HepG2 (cell line): ENCODE measurements at regions not wholly inside any gene's neighbourhood (a gene's known extent, or its start where the extent isn't known, plus 50 kb on each side); places are given as distances from the start of the nearest gene placed in this dataset.

ENCODE experiments used
- EP300 ChIP-seq, 3 experiments: sonication (generic) in 1 of 3; formaldehyde crosslinking in 1 of 3; IDR thresholded peaks; 2 replicates each; pipeline versions ENCODE4 v1.5.1 to v1.6.1; 2011 to 2020; ENCODE audit warnings: low read depth in 2 of 3, low read length in 2 of 3, borderline replicate concordance in 1 of 3, improper control_type of control experiment in 1 of 3, mild to moderate bottlenecking in 1 of 3, missing genetic modification reagents in 1 of 3, moderate library complexity in 1 of 3
- KLF15 ChIP-seq: sonication (generic); formaldehyde crosslinking; IDR thresholded peaks from 2 replicates; pipeline ENCODE4 v1.8.1; 2023; ENCODE audit warnings: borderline replicate concordance, mild to moderate bottlenecking, inconsistent platforms, missing genetic modification reagents, mixed read lengths
- MAZ ChIP-seq, 2 experiments: sonication (generic) in 1 of 2; formaldehyde crosslinking in 1 of 2; IDR thresholded peaks; 2 replicates each; pipeline versions ENCODE4 v1.5.0 to v1.6.1; 2012 to 2020; ENCODE audit warnings: low read depth in 2 of 2, mild to moderate bottlenecking in 2 of 2, borderline replicate concordance in 1 of 2, improper control_type of control experiment in 1 of 2, low read length in 1 of 2, missing genetic modification reagents in 1 of 2, moderate library complexity in 1 of 2
- SP1 ChIP-seq, 2 experiments: fragments of 450-650 bp in 1 of 2; sonication (generic) in 1 of 2; formaldehyde crosslinking in 1 of 2; IDR thresholded peaks; 2 replicates each; pipeline versions ENCODE4 v1.4.0 to v1.6.1; 2016 to 2020; ENCODE audit warnings: missing genetic modification reagents in 1 of 2
- U2AF1 ChIP-seq: fragments of 200-400 bp; formaldehyde crosslinking; optimal IDR thresholded peaks from 2 replicates; pipeline ENCODE3; 2017; ENCODE audit warnings: mild to moderate bottlenecking, low read depth, low read length
- ZKSCAN1 ChIP-seq: fragments of 150-350 bp; IDR thresholded peaks from 2 replicates; pipeline ENCODE4 v1.6.1; 2014; ENCODE audit warnings: low read length
- ZNF558 ChIP-seq: sonication (generic); formaldehyde crosslinking; IDR thresholded peaks from 2 replicates; pipeline ENCODE4 v1.9.0; 2022; ENCODE audit warnings: mild to moderate bottlenecking, missing genetic modification reagents, borderline replicate concordance
- TF ChIP-seq, protein P1 (sequence below): sonication (generic); formaldehyde crosslinking; conservative IDR thresholded peaks from 2 replicates; pipeline ENCODE4 v1.4.0; 2020; ENCODE audit warnings: mild to moderate bottlenecking, missing genetic modification reagents, moderate library complexity
- TF ChIP-seq, protein P2 (sequence below): sonication (generic); formaldehyde crosslinking; conservative IDR thresholded peaks from 2 replicates; pipeline ENCODE4 v1.8.0; 2022; ENCODE audit warnings: missing genetic modification reagents
- TF ChIP-seq, protein P3 (sequence below): sonication (generic); formaldehyde crosslinking; IDR thresholded peaks from 2 replicates; pipeline ENCODE4 v1.4.0; 2020; ENCODE audit warnings: missing genetic modification reagents, mild to moderate bottlenecking, borderline replicate concordance
- TF ChIP-seq, protein P4 (sequence below): sonication (generic); formaldehyde crosslinking; IDR thresholded peaks from 2 replicates; pipeline ENCODE4 v1.5.0; 2020; ENCODE audit warnings: mild to moderate bottlenecking, missing genetic modification reagents
- TF ChIP-seq, protein P5 (sequence below): sonication (generic); formaldehyde crosslinking; IDR thresholded peaks from 2 replicates; pipeline ENCODE4; 2020; ENCODE audit warnings: missing genetic modification reagents, mild to moderate bottlenecking, borderline replicate concordance

DNA sequence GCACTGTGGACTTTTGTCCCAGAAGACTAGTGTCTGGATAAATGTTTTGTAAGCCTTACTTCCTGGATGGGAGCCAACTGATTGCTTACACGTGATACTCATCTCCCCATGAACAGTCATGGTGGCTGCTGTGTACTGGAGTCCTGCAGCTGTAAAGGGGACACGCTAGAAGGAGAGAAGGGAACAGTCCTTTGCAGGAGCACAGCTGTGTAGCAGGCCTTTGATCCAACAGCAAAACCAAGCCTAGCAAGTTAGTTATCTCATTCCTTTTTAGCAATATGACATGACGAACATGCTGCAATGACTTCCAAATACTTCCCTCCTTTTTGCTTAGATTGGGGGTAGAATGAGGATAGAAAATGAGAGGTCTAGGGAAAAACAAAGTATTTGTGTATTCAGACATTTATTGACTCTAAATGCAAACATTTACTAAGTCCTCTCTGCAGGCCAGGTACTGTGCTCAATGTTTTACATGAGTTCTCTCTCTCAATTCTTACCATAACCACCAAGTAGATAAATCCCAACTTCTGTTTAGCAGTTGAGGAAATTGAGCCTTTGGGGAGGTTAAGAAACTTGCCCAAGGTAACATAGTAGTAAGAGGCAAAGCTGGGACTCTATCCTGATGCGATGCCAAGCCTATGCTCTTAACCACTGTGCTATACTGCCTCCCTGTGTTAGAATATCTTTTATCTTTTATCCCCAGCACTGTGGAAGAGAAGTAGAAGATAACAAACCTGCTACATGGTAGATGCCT is 55.4 kb upstream of the CD28 start (continued):
- no peak for TF ChIP-seq MAZ (IDR thresholded peaks at IDR 0.05; ENCODE audit: borderline replicate concordance, low read depth, low read length)
- TF ChIP-seq MAZ (CRISPR knock-in tag; IDR thresholded peaks at IDR 0.05; ENCODE audit: low read depth) = peak; percentile 65; the same call in 1 of the 2 replicates
- TF ChIP-seq, protein P1, sequence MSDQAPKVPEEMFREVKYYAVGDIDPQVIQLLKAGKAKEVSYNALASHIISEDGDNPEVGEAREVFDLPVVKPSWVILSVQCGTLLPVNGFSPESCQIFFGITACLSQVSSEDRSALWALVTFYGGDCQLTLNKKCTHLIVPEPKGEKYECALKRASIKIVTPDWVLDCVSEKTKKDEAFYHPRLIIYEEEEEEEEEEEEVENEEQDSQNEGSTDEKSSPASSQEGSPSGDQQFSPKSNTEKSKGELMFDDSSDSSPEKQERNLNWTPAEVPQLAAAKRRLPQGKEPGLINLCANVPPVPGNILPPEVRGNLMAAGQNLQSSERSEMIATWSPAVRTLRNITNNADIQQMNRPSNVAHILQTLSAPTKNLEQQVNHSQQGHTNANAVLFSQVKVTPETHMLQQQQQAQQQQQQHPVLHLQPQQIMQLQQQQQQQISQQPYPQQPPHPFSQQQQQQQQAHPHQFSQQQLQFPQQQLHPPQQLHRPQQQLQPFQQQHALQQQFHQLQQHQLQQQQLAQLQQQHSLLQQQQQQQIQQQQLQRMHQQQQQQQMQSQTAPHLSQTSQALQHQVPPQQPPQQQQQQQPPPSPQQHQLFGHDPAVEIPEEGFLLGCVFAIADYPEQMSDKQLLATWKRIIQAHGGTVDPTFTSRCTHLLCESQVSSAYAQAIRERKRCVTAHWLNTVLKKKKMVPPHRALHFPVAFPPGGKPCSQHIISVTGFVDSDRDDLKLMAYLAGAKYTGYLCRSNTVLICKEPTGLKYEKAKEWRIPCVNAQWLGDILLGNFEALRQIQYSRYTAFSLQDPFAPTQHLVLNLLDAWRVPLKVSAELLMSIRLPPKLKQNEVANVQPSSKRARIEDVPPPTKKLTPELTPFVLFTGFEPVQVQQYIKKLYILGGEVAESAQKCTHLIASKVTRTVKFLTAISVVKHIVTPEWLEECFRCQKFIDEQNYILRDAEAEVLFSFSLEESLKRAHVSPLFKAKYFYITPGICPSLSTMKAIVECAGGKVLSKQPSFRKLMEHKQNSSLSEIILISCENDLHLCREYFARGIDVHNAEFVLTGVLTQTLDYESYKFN (CRISPR knock-in tag) = peak; percentile 89
- TF ChIP-seq, protein P2, sequence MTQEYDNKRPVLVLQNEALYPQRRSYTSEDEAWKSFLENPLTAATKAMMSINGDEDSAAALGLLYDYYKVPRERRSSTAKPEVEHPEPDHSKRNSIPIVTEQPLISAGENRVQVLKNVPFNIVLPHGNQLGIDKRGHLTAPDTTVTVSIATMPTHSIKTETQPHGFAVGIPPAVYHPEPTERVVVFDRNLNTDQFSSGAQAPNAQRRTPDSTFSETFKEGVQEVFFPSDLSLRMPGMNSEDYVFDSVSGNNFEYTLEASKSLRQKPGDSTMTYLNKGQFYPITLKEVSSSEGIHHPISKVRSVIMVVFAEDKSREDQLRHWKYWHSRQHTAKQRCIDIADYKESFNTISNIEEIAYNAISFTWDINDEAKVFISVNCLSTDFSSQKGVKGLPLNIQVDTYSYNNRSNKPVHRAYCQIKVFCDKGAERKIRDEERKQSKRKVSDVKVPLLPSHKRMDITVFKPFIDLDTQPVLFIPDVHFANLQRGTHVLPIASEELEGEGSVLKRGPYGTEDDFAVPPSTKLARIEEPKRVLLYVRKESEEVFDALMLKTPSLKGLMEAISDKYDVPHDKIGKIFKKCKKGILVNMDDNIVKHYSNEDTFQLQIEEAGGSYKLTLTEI (CRISPR knock-in tag) = no peak
- TF ChIP-seq SP1 (IDR thresholded peaks at IDR 0.05) = no peak
- 0 out of 2 replicates have a peak, but pooled peaks have one; percentile 16 for TF ChIP-seq SP1 (CRISPR knock-in tag; IDR thresholded peaks at IDR 0.05)
- TF ChIP-seq EP300 (IDR thresholded peaks at IDR 0.05; ENCODE audit: low read depth in 2 of 2, low read length in 2 of 2) = peak in 1 of 2 experiments; percentile 90; a peak in 2 of 4 replicates
- TF ChIP-seq EP300 (CRISPR knock-in tag; IDR thresholded peaks at IDR 0.05; ENCODE audit: borderline replicate concordance) = peak; percentile 65; the same call in 1 of the 2 replicates
- no peak; the same call in 1 of the 2 replicates for TF ChIP-seq ZNF558 (CRISPR knock-in tag)
- TF ChIP-seq, protein P3, sequence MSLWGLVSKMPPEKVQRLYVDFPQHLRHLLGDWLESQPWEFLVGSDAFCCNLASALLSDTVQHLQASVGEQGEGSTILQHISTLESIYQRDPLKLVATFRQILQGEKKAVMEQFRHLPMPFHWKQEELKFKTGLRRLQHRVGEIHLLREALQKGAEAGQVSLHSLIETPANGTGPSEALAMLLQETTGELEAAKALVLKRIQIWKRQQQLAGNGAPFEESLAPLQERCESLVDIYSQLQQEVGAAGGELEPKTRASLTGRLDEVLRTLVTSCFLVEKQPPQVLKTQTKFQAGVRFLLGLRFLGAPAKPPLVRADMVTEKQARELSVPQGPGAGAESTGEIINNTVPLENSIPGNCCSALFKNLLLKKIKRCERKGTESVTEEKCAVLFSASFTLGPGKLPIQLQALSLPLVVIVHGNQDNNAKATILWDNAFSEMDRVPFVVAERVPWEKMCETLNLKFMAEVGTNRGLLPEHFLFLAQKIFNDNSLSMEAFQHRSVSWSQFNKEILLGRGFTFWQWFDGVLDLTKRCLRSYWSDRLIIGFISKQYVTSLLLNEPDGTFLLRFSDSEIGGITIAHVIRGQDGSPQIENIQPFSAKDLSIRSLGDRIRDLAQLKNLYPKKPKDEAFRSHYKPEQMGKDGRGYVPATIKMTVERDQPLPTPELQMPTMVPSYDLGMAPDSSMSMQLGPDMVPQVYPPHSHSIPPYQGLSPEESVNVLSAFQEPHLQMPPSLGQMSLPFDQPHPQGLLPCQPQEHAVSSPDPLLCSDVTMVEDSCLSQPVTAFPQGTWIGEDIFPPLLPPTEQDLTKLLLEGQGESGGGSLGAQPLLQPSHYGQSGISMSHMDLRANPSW (CRISPR knock-in tag) = 0 out of 2 replicates have a peak, but pooled peaks have one; percentile 77
- TF ChIP-seq, protein P4, sequence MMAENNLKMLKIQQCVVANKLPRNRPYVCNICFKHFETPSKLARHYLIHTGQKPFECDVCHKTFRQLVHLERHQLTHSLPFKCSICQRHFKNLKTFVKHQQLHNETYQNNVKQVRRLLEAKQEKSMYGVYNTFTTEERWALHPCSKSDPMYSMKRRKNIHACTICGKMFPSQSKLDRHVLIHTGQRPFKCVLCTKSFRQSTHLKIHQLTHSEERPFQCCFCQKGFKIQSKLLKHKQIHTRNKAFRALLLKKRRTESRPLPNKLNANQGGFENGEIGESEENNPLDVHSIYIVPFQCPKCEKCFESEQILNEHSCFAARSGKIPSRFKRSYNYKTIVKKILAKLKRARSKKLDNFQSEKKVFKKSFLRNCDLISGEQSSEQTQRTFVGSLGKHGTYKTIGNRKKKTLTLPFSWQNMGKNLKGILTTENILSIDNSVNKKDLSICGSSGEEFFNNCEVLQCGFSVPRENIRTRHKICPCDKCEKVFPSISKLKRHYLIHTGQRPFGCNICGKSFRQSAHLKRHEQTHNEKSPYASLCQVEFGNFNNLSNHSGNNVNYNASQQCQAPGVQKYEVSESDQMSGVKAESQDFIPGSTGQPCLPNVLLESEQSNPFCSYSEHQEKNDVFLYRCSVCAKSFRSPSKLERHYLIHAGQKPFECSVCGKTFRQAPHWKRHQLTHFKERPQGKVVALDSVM (CRISPR knock-in tag) = peak; percentile 62; the same call in 1 of the 2 replicates
- TF ChIP-seq U2AF1 = no peak
- no peak for TF ChIP-seq KLF15 (CRISPR knock-in tag)
- TF ChIP-seq, protein P5, sequence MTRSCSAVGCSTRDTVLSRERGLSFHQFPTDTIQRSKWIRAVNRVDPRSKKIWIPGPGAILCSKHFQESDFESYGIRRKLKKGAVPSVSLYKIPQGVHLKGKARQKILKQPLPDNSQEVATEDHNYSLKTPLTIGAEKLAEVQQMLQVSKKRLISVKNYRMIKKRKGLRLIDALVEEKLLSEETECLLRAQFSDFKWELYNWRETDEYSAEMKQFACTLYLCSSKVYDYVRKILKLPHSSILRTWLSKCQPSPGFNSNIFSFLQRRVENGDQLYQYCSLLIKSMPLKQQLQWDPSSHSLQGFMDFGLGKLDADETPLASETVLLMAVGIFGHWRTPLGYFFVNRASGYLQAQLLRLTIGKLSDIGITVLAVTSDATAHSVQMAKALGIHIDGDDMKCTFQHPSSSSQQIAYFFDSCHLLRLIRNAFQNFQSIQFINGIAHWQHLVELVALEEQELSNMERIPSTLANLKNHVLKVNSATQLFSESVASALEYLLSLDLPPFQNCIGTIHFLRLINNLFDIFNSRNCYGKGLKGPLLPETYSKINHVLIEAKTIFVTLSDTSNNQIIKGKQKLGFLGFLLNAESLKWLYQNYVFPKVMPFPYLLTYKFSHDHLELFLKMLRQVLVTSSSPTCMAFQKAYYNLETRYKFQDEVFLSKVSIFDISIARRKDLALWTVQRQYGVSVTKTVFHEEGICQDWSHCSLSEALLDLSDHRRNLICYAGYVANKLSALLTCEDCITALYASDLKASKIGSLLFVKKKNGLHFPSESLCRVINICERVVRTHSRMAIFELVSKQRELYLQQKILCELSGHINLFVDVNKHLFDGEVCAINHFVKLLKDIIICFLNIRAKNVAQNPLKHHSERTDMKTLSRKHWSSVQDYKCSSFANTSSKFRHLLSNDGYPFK (CRISPR knock-in tag) = no peak
- no peak for TF ChIP-seq ZKSCAN1
